ENCODE measurements at regions not wholly inside any gene's neighbourhood (a gene's known extent, or its start where the extent isn't known, plus 50 kb on each side); places are given as distances from the start of the nearest gene placed in this dataset.

DNA sequence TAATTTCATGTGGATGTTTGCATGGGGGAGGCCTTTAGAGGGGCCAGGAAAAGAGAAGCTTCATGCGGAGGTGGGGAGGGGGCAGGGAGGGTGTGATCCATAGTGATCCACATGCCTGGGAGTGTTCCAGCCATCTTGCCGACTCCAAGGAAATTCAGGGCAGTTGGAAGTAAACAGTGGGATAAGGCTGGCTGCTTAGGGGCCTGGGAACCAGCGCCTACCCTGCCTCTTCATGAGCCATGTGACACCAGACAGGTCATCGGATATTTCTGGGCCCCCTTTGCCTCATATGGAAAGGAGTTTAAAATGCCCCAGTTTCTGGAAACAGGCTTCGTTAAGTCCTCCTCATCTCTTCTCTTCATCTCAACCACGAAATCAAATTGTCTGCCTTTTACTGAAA, 983.2 kb downstream of the BCL11B start (continued):
- TF ChIP-seq STAT6 (CRISPR knock-in tag; conservative IDR thresholded peaks at IDR 0.05; ENCODE audit: low read depth) (no peak), CREM (CRISPR knock-in tag; IDR thresholded peaks at IDR 0.05) (no peak)

DNA sequence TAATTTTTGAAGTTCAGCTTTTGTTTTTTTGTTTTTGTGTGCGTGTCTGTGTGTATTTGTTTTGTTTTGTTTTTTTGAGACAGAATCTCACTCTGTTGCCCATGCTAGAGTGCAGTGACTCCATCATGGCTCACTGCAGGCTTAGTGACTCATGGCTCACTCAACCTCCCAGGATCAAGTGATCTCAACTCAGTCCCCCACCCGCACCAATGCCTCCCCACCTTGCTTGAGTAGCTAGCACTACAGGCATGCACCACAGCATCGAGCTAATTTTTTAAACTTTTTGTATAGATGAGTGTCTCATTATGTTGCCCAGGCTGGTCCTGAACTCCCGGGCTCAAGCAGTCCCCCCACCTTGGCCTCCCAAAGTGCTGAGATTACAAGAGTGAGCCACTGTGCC, 981.4 kb downstream of the BCL11B start:
- Mint-ChIP-seq H3K4me1 (no peaks in the 10 kb centered on the region), H3K9me3 (peaks cover 16% of the 10 kb centered on the region), H3K36me3 (no peaks in the 10 kb centered on the region), H3K27ac (no peak overlapping the region), H3K4me3 (no peak overlapping the region), H3K27me3 (ENCODE audit: low read depth) (no peaks in the 10 kb centered on the region; the same call in 1 of the 2 replicates)
- DNase-seq (ENCODE audit: low spot score) (no peak), ATAC-seq (no peak)
- ChIA-PET POLR2A (no interaction called here), CTCF (no interaction called here)
- TF ChIP-seq, protein P1, sequence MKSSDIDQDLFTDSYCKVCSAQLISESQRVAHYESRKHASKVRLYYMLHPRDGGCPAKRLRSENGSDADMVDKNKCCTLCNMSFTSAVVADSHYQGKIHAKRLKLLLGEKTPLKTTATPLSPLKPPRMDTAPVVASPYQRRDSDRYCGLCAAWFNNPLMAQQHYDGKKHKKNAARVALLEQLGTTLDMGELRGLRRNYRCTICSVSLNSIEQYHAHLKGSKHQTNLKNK (CRISPR knock-in tag; IDR thresholded peaks at IDR 0.05), result no peak
- TF ChIP-seq, protein P2, sequence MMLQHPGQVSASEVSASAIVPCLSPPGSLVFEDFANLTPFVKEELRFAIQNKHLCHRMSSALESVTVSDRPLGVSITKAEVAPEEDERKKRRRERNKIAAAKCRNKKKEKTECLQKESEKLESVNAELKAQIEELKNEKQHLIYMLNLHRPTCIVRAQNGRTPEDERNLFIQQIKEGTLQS (CRISPR knock-in tag; conservative IDR thresholded peaks at IDR 0.05), result no peak
- TF ChIP-seq TEAD4 (CRISPR knock-in tag; IDR thresholded peaks at IDR 0.05), result no peak
- no peak for TF ChIP-seq TEAD1 (CRISPR knock-in tag; IDR thresholded peaks at IDR 0.05)
- TF ChIP-seq SMAD3 (CRISPR knock-in tag; IDR thresholded peaks at IDR 0.05; ENCODE audit: borderline replicate concordance), result no peak
- no peak for TF ChIP-seq SMAD4 (CRISPR knock-in tag; IDR thresholded peaks at IDR 0.05)
- no peak for TF ChIP-seq IRF1 (CRISPR knock-in tag; IDR thresholded peaks at IDR 0.05)
- TF ChIP-seq RORB (CRISPR knock-in tag; IDR thresholded peaks at IDR 0.05), result no peak
- TF ChIP-seq NR2C2 (CRISPR knock-in tag; IDR thresholded peaks at IDR 0.05), result no peak
- no peak for TF ChIP-seq TCF7 (CRISPR knock-in tag; IDR thresholded peaks at IDR 0.05; ENCODE audit: low read depth)
- TF ChIP-seq ZNF532 (CRISPR knock-in tag; IDR thresholded peaks at IDR 0.05; ENCODE audit: borderline replicate concordance), result no peak
- TF ChIP-seq AR (CRISPR knock-in tag; IDR thresholded peaks at IDR 0.05), result no peak
- no peak for TF ChIP-seq NFATC4 (CRISPR knock-in tag; IDR thresholded peaks at IDR 0.05)

Data from WTC11 (cell line).